Keratinocyte (primary cell): ENCODE measurements at regions not wholly inside any gene's neighbourhood (a gene's known extent, or its start where the extent isn't known, plus 50 kb on each side); places are given as distances from the start of the nearest gene placed in this dataset.

Experiments
- DNase-seq: peaks from one replicate; pipeline ENCODE4 v3.0.0-alpha.2; 2011; ENCODE audit warnings: low read depth, missing footprints, low spot score
- FAIRE-seq: peaks from 2 replicates; lab custom pipeline; 2011; peaks lifted over from hg19 to GRCh38; lab: Jason Lieb, UNC
- H2AFZ ChIP-seq: 2 replicates; pipeline ENCODE4 v1.6.0; 2012; ENCODE audit warnings: low read length, control low read depth, inconsistent platforms; ENCODE audit not compliant: control insufficient read depth
- H3K27ac ChIP-seq: 2 replicates; pipeline ENCODE4 v1.5.1; 2011; ENCODE audit warnings: low read length; ENCODE audit not compliant: control insufficient read depth, insufficient read depth
- H3K27me3 ChIP-seq: 3 replicates; pipeline ENCODE4 v1.6.0; 2011; ENCODE audit warnings: low read length; ENCODE audit not compliant: control insufficient read depth, insufficient read depth; ENCODE audit errors: extremely low read depth
- H3K36me3 ChIP-seq, 2 experiments: 2 replicates in 1 of 2; 3 replicates in 1 of 2; pipeline ENCODE4 v1.5.1; 2011; ENCODE audit warnings: low read length in 2 of 2, mild to moderate bottlenecking in 1 of 2; ENCODE audit not compliant: control insufficient read depth in 2 of 2, insufficient read depth in 2 of 2; ENCODE audit errors: extremely low read depth in 1 of 2
- H3K4me1 ChIP-seq: 3 replicates; pipeline ENCODE4 v1.5.1; 2011; ENCODE audit warnings: low read length; ENCODE audit not compliant: control insufficient read depth, insufficient read depth; ENCODE audit errors: extremely low read depth
- H3K4me2 ChIP-seq: 3 replicates; pipeline ENCODE4 v1.6.0; 2011; ENCODE audit warnings: low read depth, low read length; ENCODE audit not compliant: control insufficient read depth, insufficient read depth; ENCODE audit errors: extremely low read depth
- H3K4me3 ChIP-seq, 3 experiments: fragments of 200-600 bp in 1 of 3; sonication (generic) in 1 of 3; 2 replicates in 2 of 3; 3 replicates in 1 of 3; pipeline ENCODE4 v1.5.1; 2011 to 2016; ENCODE audit warnings: low read length in 3 of 3, mild to moderate bottlenecking in 3 of 3, control low read depth in 2 of 3, inconsistent platforms in 1 of 3, low read depth in 1 of 3, mixed read lengths in 1 of 3, mixed run types in 1 of 3, moderate library complexity in 1 of 3; ENCODE audit not compliant: control insufficient read depth in 2 of 3, insufficient read depth in 2 of 3; ENCODE audit errors: extremely low read depth in 1 of 3
- H3K79me2 ChIP-seq: 2 replicates; pipeline ENCODE4 v1.6.0; 2012; ENCODE audit warnings: low read length; ENCODE audit not compliant: control insufficient read depth, insufficient read depth
- H3K9ac ChIP-seq: 3 replicates; pipeline ENCODE4 v1.6.0; 2011; ENCODE audit warnings: low read length; ENCODE audit not compliant: control insufficient read depth, insufficient read depth; ENCODE audit errors: extremely low read depth
- H3K9me1 ChIP-seq: 3 replicates; pipeline ENCODE4 v1.6.0; 2011; ENCODE audit warnings: low read length; ENCODE audit not compliant: control insufficient read depth, insufficient read depth; ENCODE audit errors: extremely low read depth
- H3K9me3 ChIP-seq: 2 replicates; pipeline ENCODE4 v1.5.1; 2012; ENCODE audit warnings: low read depth, low read length; ENCODE audit not compliant: control insufficient read depth
- H4K20me1 ChIP-seq: 3 replicates; pipeline ENCODE4 v1.6.0; 2011; ENCODE audit warnings: low read length; ENCODE audit not compliant: control insufficient read depth, insufficient read depth; ENCODE audit errors: extremely low read depth
- CTCF ChIP-seq, 3 experiments: IDR thresholded peaks in 1 of 3; conservative IDR thresholded peaks in 1 of 3; optimal IDR thresholded peaks in 1 of 3; 2 replicates in 2 of 3; 3 replicates in 1 of 3; pipeline versions ENCODE3 to v1.5.1; 2011; ENCODE audit warnings: low read length in 3 of 3, mild to moderate bottlenecking in 3 of 3, moderate library complexity in 2 of 3, control low read depth in 1 of 3, inconsistent platforms in 1 of 3; ENCODE audit not compliant: insufficient read depth in 2 of 3; ENCODE audit errors: extremely low read depth in 1 of 3
- EZH2 ChIP-seq: IDR thresholded peaks from one replicate; pipeline ENCODE4 v1.6.1; 2012; ENCODE audit warnings: inconsistent platforms, mild to moderate bottlenecking, low read length, moderate library complexity
- dilution Hi-C: fragments of 300-500 bp; cut with MboI; formaldehyde crosslinking; loops from one replicate; pipeline ENCODE4 v1.7.0; 2020; ENCODE audit warnings: low sequenced_read_pairs; ENCODE audit not compliant: extremely low pct_ligation_motif_present

- Histone ChIP-seq H3K9me1 (no peaks in the 10 kb centered on the region), H3K4me2 (no peak overlapping the region), H3K4me3 (no peak overlapping the region), H3K36me3 (no peaks in the 10 kb centered on the region), H3K27me3 (no peaks in the 10 kb centered on the region), H3K9ac (no peak overlapping the region), H2AFZ (no peak overlapping the region), H3K27ac (no peak overlapping the region), H3K4me1 (no peaks in the 10 kb centered on the region), H3K79me2 (no peaks in the 10 kb centered on the region), H3K9me3 (no peaks in the 10 kb centered on the region), H4K20me1 (no peaks in the 10 kb centered on the region)
- dilution Hi-C loops: no loop called here
- TF ChIP-seq CTCF (optimal IDR thresholded peaks at IDR 0.05 in 1 of 3, IDR thresholded peaks at IDR 0.05 in 1 of 3, conservative IDR thresholded peaks at IDR 0.05 in 1 of 3; ENCODE audit: extremely low read depth in 1 of 3, insufficient read depth in 2 of 3, low read length in 3 of 3) (no peak), EZH2 (no peak)
- DNase-seq: no peak
- no peak for FAIRE-seq
Measured at GRCh38 chr1:222413991-222414549, 133.8 kb downstream of the HHIPL2 start.

- Histone ChIP-seq H2AFZ (no peak overlapping the region), H3K27ac (no peak overlapping the region), H3K36me3 (no peaks in the 10 kb centered on the region), H3K9ac (no peak overlapping the region), H4K20me1 (no peaks in the 10 kb centered on the region), H3K27me3 (no peaks in the 10 kb centered on the region), H3K4me1 (no peaks in the 10 kb centered on the region), H3K9me3 (no peaks in the 10 kb centered on the region), H3K4me3 (no peak overlapping the region), H3K79me2 (no peaks in the 10 kb centered on the region), H3K9me1 (no peaks in the 10 kb centered on the region), H3K4me2 (no peak overlapping the region)
- FAIRE-seq (no peak), DNase-seq (no peak)
- TF ChIP-seq CTCF (optimal IDR thresholded peaks at IDR 0.05 in 1 of 3, IDR thresholded peaks at IDR 0.05 in 1 of 3, conservative IDR thresholded peaks at IDR 0.05 in 1 of 3; ENCODE audit: extremely low read depth in 1 of 3, insufficient read depth in 2 of 3, low read length in 3 of 3) (no peak), EZH2 (no peak)
- dilution Hi-C loops: no loop called here
Measured at GRCh38 chr1:222413436-222413835, 134.5 kb downstream of the HHIPL2 start.
